H1 (cell line): ENCODE measurements at regions not wholly inside any gene's neighbourhood (a gene's known extent, or its start where the extent isn't known, plus 50 kb on each side); places are given as distances from the start of the nearest gene placed in this dataset.

ENCODE experiments used
- CTCF ChIA-PET: fragments of 300-600 bp; sonication (Branson Sonifier 250); formaldehyde crosslinking; loops from one replicate; lab custom pipeline; 2021; ENCODE audit not compliant: partially characterized antibody; lab: Charles Lee
- POLR2A ChIA-PET: fragments of 300-600 bp; sonication (Branson Sonifier 250); formaldehyde crosslinking; loops from one replicate; lab custom pipeline; 2021; ENCODE audit warnings: inconsistent platforms; ENCODE audit not compliant: partially characterized antibody; lab: Charles Lee
- DNase-seq, 2 experiments: peaks; one replicate each; pipeline versions ENCODE4 v3.0.0 to v3.0.0-alpha.2; 2010 to 2022; ENCODE audit warnings: low spot score in 2 of 2, low read depth in 1 of 2, mixed read lengths in 1 of 2
- FAIRE-seq: peaks from 2 replicates; lab custom pipeline; 2011; peaks lifted over from hg19 to GRCh38; lab: Jason Lieb, UNC
- H2AFZ ChIP-seq: 2 replicates; pipeline ENCODE4 v1.8.1; 2012; ENCODE audit warnings: low read length, inconsistent platforms
- H2AK5ac ChIP-seq: 2 replicates; pipeline ENCODE4 v1.6.1; 2013; ENCODE audit warnings: low read depth, low read length
- H2BK120ac ChIP-seq: replicated peaks from 2 replicates; pipeline ENCODE3; 2013; ENCODE audit warnings: low read depth, low read length, inconsistent platforms
- H2BK12ac ChIP-seq: 2 replicates; pipeline ENCODE4 v1.6.1; 2013; ENCODE audit warnings: low read depth, low read length
- H2BK15ac ChIP-seq: 2 replicates; pipeline ENCODE4 v1.6.1; 2013; ENCODE audit warnings: low read length
- H2BK20ac ChIP-seq: 2 replicates; pipeline ENCODE4 v1.6.1; 2013; ENCODE audit warnings: low read length
- H2BK5ac ChIP-seq: 2 replicates; pipeline ENCODE4 v1.6.1; 2013; ENCODE audit warnings: low read depth, low read length
- H3K14ac ChIP-seq: 2 replicates; pipeline ENCODE4 v1.6.1; 2013; ENCODE audit warnings: inconsistent platforms; ENCODE audit not compliant: insufficient read length
- H3K18ac ChIP-seq: 2 replicates; pipeline ENCODE4 v1.6.1; 2013; ENCODE audit warnings: low read length; ENCODE audit errors: extremely low read depth
- H3K23ac ChIP-seq: 2 replicates; pipeline ENCODE4 v1.6.1; 2013; ENCODE audit warnings: inconsistent platforms; ENCODE audit not compliant: insufficient read length
- H3K23me2 ChIP-seq: 2 replicates; pipeline ENCODE4 v1.6.1; 2013; ENCODE audit warnings: low read depth, low read length
- H3K27ac ChIP-seq: 2 replicates; pipeline ENCODE4 v1.6.1; 2011; ENCODE audit warnings: low read depth, low read length, inconsistent platforms
- H3K27me3 ChIP-seq, 4 experiments: replicated peaks in 1 of 4; 1 replicate in 1 of 4; 2 replicates in 3 of 4; pipeline versions ENCODE4 v1.6.1 to v1.8.1; 2011 to 2013; ENCODE audit warnings: low read length in 3 of 4, mild to moderate bottlenecking in 3 of 4, inconsistent platforms in 2 of 4, mixed read lengths in 2 of 4, moderate library complexity in 1 of 4; ENCODE audit not compliant: control insufficient read depth in 3 of 4, insufficient read depth in 3 of 4; ENCODE audit errors: extremely low read depth in 1 of 4
- H3K36me3 ChIP-seq, 4 experiments: 2 replicates each; pipeline versions ENCODE4 v1.6.1 to v1.8.1; 2011 to 2013; ENCODE audit warnings: mild to moderate bottlenecking in 4 of 4, low read length in 3 of 4, moderate library complexity in 2 of 4, control low read depth in 1 of 4, inconsistent platforms in 1 of 4; ENCODE audit not compliant: insufficient read depth in 4 of 4, control insufficient read depth in 2 of 4
- H3K4ac ChIP-seq: replicated peaks from 2 replicates; pipeline ENCODE3; 2013; ENCODE audit warnings: low read length, low read depth, mixed read lengths, inconsistent platforms; ENCODE audit not compliant: insufficient read length
- H3K4me1 ChIP-seq, 4 experiments: replicated peaks in 1 of 4; 1 replicate in 1 of 4; 2 replicates in 3 of 4; pipeline versions ENCODE4 v1.6.1 to v1.8.1; 2011 to 2013; ENCODE audit warnings: low read length in 3 of 4, inconsistent platforms in 2 of 4, mixed read lengths in 1 of 4; ENCODE audit not compliant: insufficient read depth in 4 of 4, control insufficient read depth in 3 of 4
- H3K4me2 ChIP-seq, 2 experiments: 2 replicates each; pipeline versions ENCODE4 v1.6.1 to v1.8.1; 2011 to 2013; ENCODE audit warnings: low read depth in 2 of 2, low read length in 2 of 2, control low read depth in 1 of 2, inconsistent platforms in 1 of 2, mild to moderate bottlenecking in 1 of 2; ENCODE audit not compliant: insufficient read depth in 1 of 2
- H3K4me3 ChIP-seq, 4 experiments: fragments of 200-600, 300-600 bp in 1 of 4; sonication (generic), shearing (Covaris generic), sonication (Bioruptor Twin) in 1 of 4; 2 replicates each; pipeline versions ENCODE4 v1.5.1 to v1.8.1; 2011 to 2016; ENCODE audit warnings: low read length in 4 of 4, low read depth in 3 of 4, control low read depth in 2 of 4, inconsistent platforms in 2 of 4, mild to moderate bottlenecking in 2 of 4, mixed read lengths in 1 of 4, moderate library complexity in 1 of 4; ENCODE audit not compliant: insufficient read depth in 2 of 4; ENCODE audit errors: extremely low read depth in 1 of 4
- H3K56ac ChIP-seq: replicated peaks from 2 replicates; pipeline ENCODE3; 2013; ENCODE audit warnings: low read depth, mild to moderate bottlenecking, mixed read lengths, low read length, inconsistent platforms; ENCODE audit not compliant: insufficient read length
- H3K79me1 ChIP-seq: 2 replicates; pipeline ENCODE4 v1.6.1; 2013; ENCODE audit warnings: low read depth, low read length, control low read depth
- H3K79me2 ChIP-seq, 2 experiments: 2 replicates each; pipeline versions ENCODE4 v1.6.1 to v1.8.1; 2012 to 2013; ENCODE audit warnings: low read length in 2 of 2, mild to moderate bottlenecking in 2 of 2, inconsistent platforms in 1 of 2; ENCODE audit not compliant: insufficient read depth in 2 of 2, control insufficient read depth in 1 of 2
- H3K9ac ChIP-seq, 4 experiments: replicated peaks in 1 of 4; 1 replicate in 1 of 4; 2 replicates in 3 of 4; pipeline versions ENCODE4 v1.6.1 to v1.8.1; 2011 to 2013; ENCODE audit warnings: low read depth in 3 of 4, low read length in 3 of 4, control low read depth in 2 of 4, mild to moderate bottlenecking in 2 of 4, moderate library complexity in 2 of 4, inconsistent platforms in 1 of 4; ENCODE audit errors: extremely low read depth in 1 of 4
- H3K9me3 ChIP-seq, 2 experiments: 2 replicates each; pipeline versions ENCODE4 v1.6.1 to v1.8.1; 2012 to 2013; ENCODE audit warnings: mild to moderate bottlenecking in 2 of 2, moderate library complexity in 2 of 2, control low read depth in 1 of 2, inconsistent platforms in 1 of 2, low read depth in 1 of 2, low read length in 1 of 2, mixed read lengths in 1 of 2; ENCODE audit not compliant: insufficient read depth in 2 of 2
- H4K20me1 ChIP-seq, 2 experiments: replicated peaks in 1 of 2; 2 replicates each; pipeline versions ENCODE3 to v1.8.1; 2011 to 2013; ENCODE audit warnings: inconsistent platforms in 2 of 2, low read length in 2 of 2, mild to moderate bottlenecking in 1 of 2; ENCODE audit not compliant: insufficient read depth in 2 of 2, control insufficient read depth in 1 of 2
- H4K5ac ChIP-seq: 2 replicates; pipeline ENCODE4 v1.6.1; 2013; ENCODE audit warnings: low read length, low read depth, mixed read lengths, inconsistent platforms; ENCODE audit not compliant: insufficient read length
- H4K8ac ChIP-seq: 2 replicates; pipeline ENCODE4 v1.8.0; 2013; ENCODE audit warnings: mild to moderate bottlenecking, moderate library complexity, low read length, inconsistent platforms; ENCODE audit not compliant: insufficient read depth; ENCODE audit errors: extremely low read depth
- H4K91ac ChIP-seq: replicated peaks from 2 replicates; pipeline ENCODE3; 2013; ENCODE audit warnings: low read length, mixed read lengths, inconsistent platforms; ENCODE audit not compliant: insufficient read length
- BACH1 ChIP-seq: IDR thresholded peaks from 2 replicates; pipeline ENCODE4 v1.6.1; 2012; ENCODE audit warnings: low read length, improper control_type of control experiment
- BCL11A ChIP-seq, 2 experiments: IDR thresholded peaks; one replicate each; pipeline ENCODE4 v1.6.1; 2011; ENCODE audit warnings: low read depth in 2 of 2, low read length in 2 of 2, mild to moderate bottlenecking in 2 of 2
- EGR1 ChIP-seq: IDR thresholded peaks from 2 replicates; pipeline ENCODE4 v1.6.1; 2011; ENCODE audit warnings: low read depth, low read length, borderline replicate concordance
- FOSL1 ChIP-seq: IDR thresholded peaks from 2 replicates; pipeline ENCODE4 v1.6.1; 2011; ENCODE audit warnings: mild to moderate bottlenecking, low read depth, low read length, moderate library complexity; ENCODE audit not compliant: insufficient read depth
- JUND ChIP-seq: IDR thresholded peaks from 2 replicates; pipeline ENCODE4 v1.6.1; 2011; ENCODE audit warnings: mild to moderate bottlenecking, improper control_type of control experiment, low read length
- KDM1A ChIP-seq: fragments of 200-600, 300-600 bp; sonication (generic); IDR thresholded peaks from 2 replicates; pipeline ENCODE4 v1.7.1; 2016; ENCODE audit warnings: mild to moderate bottlenecking, low read length, borderline replicate concordance
- KDM4A ChIP-seq: IDR thresholded peaks from one replicate; pipeline ENCODE4 v1.7.1; 2012; ENCODE audit warnings: low read depth, mild to moderate bottlenecking, moderate library complexity, low read length, inconsistent platforms; ENCODE audit not compliant: severe bottlenecking
- PHF8 ChIP-seq: fragments of 200-600 bp; sonication (generic); conservative IDR thresholded peaks from 2 replicates; pipeline ENCODE4 v1.7.1; 2012; ENCODE audit warnings: low read depth, mild to moderate bottlenecking, inconsistent platforms, low read length, moderate library complexity
- POU5F1 ChIP-seq: IDR thresholded peaks from 2 replicates; pipeline ENCODE4 v1.6.1; 2011; ENCODE audit warnings: low read depth, mild to moderate bottlenecking, low read length, moderate library complexity
- RNF2 ChIP-seq: fragments of 200-900, 300-1000 bp; sonication (generic); IDR thresholded peaks from 2 replicates; pipeline ENCODE4 v1.7.1; 2016; ENCODE audit warnings: borderline replicate concordance, low read depth, mild to moderate bottlenecking, antibody characterized with exemption, low read length; ENCODE audit not compliant: poor library complexity, severe bottlenecking; ENCODE audit errors: missing control alignments
- SIRT6 ChIP-seq: IDR thresholded peaks from one replicate; pipeline ENCODE4 v1.7.1; 2012; ENCODE audit warnings: low read length, inconsistent platforms
- SP1 ChIP-seq: IDR thresholded peaks from 2 replicates; pipeline ENCODE4 v1.6.1; 2011; ENCODE audit warnings: low read depth, low read length
- SUZ12 ChIP-seq: fragments of 200-600 bp; sonication (generic); IDR thresholded peaks from 2 replicates; pipeline ENCODE4 v1.6.1; 2012; ENCODE audit warnings: mild to moderate bottlenecking, inconsistent platforms, low read length, moderate library complexity, mixed read lengths
- TEAD4 ChIP-seq: IDR thresholded peaks from 2 replicates; pipeline ENCODE4 v1.6.1; 2012; ENCODE audit warnings: low read depth, low read length, inconsistent platforms, mixed read lengths
- WGBS, 2 experiments: shearing (Covaris generic) in 1 of 2; methylation state at CpG; one replicate each; pipeline versions ENCODE4 v1.1.6 to v1.1.7; 2013 to 2015; ENCODE audit warnings: low lambda C conversion rate in 2 of 2, mixed read lengths in 2 of 2, inconsistent platforms in 1 of 2, low coverage in 1 of 2, missing lambda C conversion rate in 1 of 2; ENCODE audit not compliant: insufficient replicate concordance in 2 of 2, insufficient coverage in 1 of 2, insufficient read length in 1 of 2; ENCODE audit errors: extremely low coverage in 1 of 2, missing lambda C conversion rate in 1 of 2; 5-methylcytosine and 5-hydroxymethylcytosine counted together

- no peak overlapping the region for H2AK5ac ChIP-seq
- TF ChIP-seq EGR1 (no peak), SP1 (no peak), TEAD4 (no peak), JUND (no peak), POU5F1 (no peak), RNF2 (no peak), BCL11A (IDR thresholded peaks at IDR 0.05; ENCODE audit: low read depth in 2 of 2, low read length in 2 of 2) (no peak), KDM1A (no peak), SIRT6 (no peak), KDM4A (no peak), FOSL1 (no peak), BACH1 (no peak), PHF8 (no peak), SUZ12 (no peak)
- TF ChIP-seq, all 59 proteins: peak for 0
- Histone ChIP-seq H3K18ac (no peak overlapping the region), H3K4me3 (no peak overlapping the region), H3K27me3 (no peaks in the 10 kb centered on the region), H3K36me3 (no peaks in the 10 kb centered on the region), H3K23ac (no peak overlapping the region), H4K5ac (no peak overlapping the region), H4K91ac (no peak overlapping the region), H3K56ac (no peak overlapping the region), H2BK120ac (no peak overlapping the region), H4K8ac (no peak overlapping the region), H3K4ac (no peak overlapping the region), H3K4me2 (no peak overlapping the region), H2BK12ac (no peak overlapping the region), H2BK15ac (no peak overlapping the region), H3K4me1 (no peaks in the 10 kb centered on the region), H3K14ac (no peak overlapping the region), H3K79me1 (no peaks in the 10 kb centered on the region), H2AFZ (no peak overlapping the region), H3K79me2 (no peaks in the 10 kb centered on the region), H2BK5ac (no peak overlapping the region), H4K20me1 (no peaks in the 10 kb centered on the region), H2BK20ac (no peak overlapping the region), H3K9me3 (no peaks in the 10 kb centered on the region), H3K23me2 (no peaks in the 10 kb centered on the region), H3K9ac (no peak overlapping the region), H3K27ac (no peak overlapping the region)
- DNase-seq (no peak), FAIRE-seq (no peak)
- POLR2A ChIA-PET = no interaction called here
- WGBS, 2 experiments = 90% methylated on average over 8 of the region's 13 CpGs; no CpG with 5 or more reads in 1 of the 2 experiments
- CTCF ChIA-PET = no interaction called here
These were observed 689.5 kb downstream of the VRK1 start for GRCh38 chr14:97486601-97487120.
